ENCODE measurements at regions not wholly inside any gene's neighbourhood (a gene's known extent, or its start where the extent isn't known, plus 50 kb on each side); places are given as distances from the start of the nearest gene placed in this dataset.

DNA sequence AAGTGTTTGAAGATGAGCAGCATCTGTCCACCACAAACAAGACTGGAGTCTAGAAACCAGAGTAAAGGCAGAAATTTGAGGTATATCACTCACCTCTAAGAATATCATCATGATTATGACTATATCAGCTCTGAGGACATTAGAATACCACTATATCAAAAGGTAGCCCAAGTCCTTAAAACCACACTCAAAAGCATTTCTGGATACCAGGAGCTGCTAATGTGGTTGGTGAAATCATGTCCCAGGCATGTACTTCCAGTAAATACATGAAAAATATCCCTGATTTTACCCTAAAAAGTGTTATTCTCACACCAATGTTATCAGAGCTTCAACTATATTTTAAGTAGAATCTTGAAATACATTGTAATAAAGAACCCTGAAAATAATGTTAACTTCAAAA is 136.3 kb upstream of the SMAD1 start:
- DNase-seq = no peak

DNA sequence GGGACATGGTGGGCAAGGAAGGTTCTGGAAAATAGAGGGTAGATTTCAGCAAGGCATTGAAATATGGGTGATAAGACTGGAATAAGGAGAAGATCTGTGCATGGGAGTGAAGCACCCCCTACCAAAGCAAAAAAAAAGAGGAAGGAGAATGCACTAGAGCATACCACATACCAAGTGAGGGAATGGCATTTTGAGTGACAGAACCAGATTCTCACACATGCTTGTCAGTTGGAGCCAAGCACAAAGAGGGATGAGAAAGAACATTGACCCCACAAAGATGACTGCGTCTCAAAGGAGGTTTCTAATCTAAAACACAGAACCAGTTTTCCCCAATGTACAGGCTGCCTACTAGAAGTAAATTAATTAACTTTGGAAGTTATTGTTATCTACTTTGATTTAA is 140.3 kb upstream of the SMAD1 start:
- no peak for DNase-seq

DNA sequence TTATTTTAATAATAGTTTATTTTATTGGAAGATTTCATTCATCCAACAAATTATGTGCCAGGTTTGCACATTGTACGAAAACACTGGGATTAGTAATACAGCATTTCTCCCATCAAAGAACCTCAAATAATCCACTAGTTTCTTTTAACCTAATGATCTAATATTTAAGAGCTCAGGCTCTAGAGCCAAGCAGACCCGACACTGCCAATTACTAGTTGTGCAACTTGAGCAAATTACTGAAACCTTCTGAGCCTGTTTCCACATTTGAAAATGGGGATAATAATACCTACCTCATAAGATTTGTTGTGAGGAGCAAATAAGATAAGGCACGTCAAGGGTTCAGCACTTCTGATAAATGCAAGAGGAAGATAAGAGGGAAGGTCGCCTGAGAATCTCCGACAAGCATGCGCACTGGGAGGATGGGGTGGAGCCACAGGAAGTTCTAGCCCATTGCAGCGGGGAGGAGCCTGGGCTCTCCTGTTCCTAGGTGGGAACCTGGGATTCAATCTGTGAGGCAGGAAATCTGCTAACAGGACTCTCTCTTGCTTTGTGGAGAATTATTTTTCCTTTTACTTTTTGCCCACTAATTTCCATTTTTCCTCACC is 141.5 kb upstream of the SMAD1 start:
- DNase-seq = no peak

DNA sequence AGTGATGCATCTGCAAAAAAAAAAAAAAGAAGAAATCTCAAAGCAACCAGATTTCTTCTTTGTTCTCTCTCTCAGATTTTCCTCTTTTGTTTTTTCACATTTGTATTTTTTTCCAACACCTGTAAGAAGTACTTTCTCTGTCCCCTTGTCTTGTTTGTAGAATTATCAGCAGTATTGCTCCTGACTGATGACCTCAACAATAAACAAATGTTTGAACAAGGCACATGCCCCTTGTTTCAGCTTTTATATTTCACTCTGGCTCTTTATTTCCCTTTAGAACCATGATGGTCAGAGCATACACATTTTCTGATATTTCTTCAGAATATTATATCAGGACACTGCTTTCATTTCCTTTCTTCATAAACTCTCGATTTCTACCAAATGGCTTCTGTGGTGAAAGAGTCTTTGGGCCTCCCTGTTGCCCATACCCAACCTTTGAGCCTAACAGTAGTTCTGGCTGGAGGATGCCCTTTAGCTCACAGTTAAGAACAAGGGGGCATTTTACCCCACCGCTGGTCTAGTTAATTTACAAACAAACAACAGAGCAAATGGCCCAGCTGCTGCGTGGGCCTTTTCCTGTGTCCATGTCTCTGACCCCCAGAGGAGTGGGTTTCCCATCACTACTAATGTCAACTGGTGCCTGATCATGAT is 142.5 kb upstream of the SMAD1 start:
- DNase-seq = no peak

DNA sequence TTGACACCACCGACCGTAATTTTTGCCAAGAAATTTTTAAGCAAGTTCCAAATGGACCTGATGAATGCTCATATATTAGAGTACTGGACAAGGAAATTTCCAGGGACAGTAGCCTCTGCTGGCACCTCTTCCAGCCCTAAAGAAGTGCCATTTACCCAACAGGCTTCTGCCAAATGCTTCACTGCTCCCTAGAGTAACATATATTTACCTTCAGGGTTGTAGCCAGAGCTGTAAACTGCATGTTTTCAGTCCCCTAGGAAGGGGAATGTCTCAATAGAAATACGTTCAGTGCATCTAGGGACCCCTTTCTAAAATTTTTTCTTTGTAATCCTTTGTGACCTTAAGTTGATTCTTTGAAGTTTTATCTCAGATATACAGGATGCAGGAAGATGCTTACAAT is 143.1 kb upstream of the SMAD1 start:
- DNase-seq = no peak

DNA sequence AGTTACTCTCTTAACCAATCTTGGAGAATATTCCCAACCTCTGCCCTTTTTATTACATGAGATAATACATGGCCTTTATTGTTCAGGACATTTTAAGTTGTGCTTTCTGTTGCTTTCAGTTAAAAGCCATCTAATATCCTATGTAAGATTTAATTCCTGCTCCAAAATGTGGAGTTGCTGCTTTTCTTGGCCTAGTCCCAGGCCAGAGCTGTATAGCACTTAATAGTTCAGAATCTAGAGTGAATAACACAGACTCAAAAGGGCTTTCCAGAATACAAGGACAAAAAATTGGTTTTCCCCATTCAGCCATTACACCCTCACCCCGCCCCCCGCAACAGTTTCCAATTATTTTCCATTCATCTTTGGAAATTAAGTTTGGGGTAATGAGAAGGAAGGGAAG is 144.3 kb upstream of the SMAD1 start:
- DNase-seq = no peak

DNA sequence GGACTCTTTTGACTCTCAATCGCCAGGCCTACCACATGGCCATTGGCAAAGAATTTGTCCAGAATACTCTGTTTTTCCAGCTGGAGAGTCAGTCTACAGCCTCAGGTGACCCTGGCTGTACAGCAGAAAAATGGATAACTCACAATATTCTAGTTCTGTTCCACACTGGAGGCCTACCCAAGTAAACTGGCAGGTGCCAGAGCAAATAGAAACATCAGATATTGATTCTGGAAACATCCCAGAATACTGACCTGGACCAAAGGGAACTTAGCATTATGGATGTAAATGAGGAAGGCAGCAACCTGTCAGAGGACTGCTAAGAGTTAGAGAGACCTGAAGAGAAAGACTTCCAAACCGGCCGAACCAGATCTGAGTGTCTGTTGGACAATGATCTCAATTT is 147.9 kb upstream of the SMAD1 start:
- DNase-seq = no peak

DNA sequence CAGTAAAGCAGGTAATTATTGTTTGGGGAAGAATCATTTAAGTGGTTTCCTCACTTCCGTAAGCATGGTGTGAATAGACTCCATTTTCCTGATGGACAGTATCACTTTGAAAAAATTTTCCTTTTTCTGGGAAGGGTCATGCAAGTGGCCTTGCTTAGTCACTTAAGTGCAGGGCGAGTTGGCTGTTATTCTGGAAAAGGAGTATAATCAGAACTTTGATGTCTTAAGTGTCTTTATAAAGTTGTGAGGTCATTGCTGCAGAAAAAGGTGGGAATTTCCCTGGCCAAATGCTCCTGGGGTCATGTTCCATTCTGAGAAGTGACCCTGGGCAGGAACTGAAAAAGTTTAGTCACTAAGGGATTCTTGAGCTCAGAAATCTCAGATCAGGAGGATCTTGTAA is 146.1 kb upstream of the OTUD4 start:
- no peak for DNase-seq

DNA sequence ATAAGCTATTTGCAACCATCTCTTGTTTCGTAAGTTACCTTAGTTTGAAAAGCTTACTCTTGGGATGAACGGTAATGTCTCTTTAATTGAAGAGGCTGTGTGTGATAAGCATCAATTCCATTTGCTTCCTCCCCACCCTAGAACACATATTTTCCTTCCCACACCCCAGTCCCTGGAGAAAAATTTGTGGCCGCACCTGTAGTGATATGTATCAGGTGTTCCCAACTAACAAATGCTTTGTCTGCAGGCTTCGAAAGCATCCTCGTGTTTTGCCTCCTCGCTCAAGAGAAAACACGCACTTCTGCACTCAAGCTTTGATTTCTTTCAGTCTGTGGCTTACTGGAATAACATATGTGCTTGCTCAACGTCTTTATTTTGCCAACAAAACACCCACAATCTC is 143.8 kb upstream of the OTUD4 start:
- DNase-seq = no peak

DNA sequence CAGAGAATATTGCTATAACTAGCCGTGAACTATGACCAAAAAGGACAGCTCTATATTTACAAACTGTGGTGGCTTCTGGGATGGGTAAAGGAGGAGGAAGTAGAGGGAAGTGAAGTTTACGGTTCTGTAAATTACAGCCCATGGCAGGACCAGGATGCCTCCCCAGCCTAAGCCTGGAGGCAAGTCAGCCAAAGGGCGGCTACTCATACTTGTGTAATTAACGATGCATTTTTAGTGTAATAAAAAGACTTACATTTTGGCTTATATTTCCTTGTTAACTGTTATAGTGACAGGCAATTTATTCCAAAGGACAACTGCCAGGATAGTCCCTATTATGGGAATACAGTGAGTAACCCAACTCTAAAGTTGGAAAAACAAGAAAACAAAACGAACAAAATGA is 139.9 kb upstream of the OTUD4 start:
- no peak for DNase-seq

DNA sequence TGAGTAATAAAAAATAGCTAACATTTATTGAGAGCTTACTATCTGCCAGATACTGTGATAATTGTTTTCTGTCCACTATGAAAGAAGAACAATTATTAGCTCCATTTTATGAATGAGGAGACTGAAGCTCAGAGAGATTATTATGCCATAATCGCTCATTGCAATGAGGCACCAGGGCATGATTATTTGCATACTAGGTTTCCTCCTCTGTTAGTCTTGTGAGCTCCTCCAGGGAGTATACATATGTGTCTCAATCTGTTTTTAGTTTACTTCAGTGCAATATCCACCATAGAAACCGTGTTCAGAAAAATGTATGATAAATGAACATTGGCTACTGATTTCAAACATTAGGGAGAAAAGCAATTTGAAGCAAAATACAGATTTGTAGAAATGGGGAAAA is 139.4 kb upstream of the OTUD4 start:
- DNase-seq = no peak

DNA sequence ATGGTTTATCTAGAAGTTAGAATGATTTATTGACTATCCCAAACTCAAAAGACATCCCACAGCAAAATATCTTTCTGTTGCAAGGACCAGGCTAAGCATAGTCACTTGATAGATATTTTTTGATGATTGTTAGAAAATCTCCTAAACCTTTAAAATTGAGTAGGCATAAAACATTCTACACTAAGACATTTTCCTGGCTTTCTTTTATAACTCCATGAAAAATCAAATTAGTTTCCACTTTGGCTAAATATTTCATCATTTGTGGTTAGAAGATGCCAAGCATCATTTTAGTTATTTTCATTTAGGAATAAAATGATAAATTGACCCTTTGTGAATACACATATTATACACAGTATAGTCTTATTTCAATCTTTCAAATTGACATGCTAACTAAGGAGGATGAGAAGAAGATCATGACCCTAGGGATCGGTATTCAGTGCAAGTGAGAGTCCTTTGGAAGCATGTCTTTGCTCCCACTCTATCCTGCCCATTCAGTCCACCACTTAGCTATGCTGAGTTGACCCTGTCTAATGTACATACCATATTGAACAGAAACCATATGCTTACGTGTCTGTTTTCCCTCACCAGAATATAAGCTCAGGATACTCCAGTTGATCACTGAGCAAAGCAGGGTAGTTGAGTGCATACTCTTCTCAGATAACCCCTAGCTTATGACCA is 136.6 kb upstream of the OTUD4 start:
- DNase-seq = no peak

DNA sequence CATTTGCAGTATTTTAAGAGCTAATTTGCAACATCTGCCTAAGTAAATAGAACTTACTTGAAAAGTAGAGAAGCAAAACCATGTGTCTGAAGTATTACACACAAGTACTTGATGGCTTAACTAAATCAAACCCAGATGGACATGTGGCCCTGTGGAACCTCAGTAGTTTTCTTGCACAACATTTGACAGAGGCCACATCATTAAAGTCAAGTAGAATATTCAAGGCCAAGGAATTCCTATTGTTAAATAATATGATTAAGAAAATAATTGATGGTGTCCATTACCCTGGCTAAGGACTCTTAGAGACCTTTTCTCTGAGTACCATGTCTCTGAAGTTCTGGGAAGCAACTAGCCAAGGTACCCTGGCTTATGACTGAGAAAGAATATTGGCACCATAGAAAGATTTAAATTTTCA is 135.4 kb upstream of the OTUD4 start:
- DNase-seq = no peak

DNA sequence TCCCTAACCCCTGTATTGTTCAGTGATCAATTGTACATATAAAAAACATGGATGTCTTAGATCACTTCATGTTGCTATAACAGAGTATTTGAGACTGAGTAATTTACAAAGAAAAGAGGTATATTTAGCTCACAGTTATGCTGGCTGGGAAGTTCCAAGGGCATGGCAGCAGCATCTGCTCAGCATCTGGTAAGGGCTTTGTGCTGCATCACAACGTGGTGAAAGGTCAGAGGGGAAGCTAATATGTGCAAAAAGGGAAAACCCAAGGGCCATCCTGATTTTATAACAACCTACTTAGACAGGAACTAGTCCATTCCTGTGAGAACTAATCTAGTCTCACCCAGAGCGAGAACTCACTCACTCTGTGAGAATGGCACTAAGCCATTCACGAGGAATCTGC is 128.2 kb upstream of the OTUD4 start:
- DNase-seq = no peak

DNA sequence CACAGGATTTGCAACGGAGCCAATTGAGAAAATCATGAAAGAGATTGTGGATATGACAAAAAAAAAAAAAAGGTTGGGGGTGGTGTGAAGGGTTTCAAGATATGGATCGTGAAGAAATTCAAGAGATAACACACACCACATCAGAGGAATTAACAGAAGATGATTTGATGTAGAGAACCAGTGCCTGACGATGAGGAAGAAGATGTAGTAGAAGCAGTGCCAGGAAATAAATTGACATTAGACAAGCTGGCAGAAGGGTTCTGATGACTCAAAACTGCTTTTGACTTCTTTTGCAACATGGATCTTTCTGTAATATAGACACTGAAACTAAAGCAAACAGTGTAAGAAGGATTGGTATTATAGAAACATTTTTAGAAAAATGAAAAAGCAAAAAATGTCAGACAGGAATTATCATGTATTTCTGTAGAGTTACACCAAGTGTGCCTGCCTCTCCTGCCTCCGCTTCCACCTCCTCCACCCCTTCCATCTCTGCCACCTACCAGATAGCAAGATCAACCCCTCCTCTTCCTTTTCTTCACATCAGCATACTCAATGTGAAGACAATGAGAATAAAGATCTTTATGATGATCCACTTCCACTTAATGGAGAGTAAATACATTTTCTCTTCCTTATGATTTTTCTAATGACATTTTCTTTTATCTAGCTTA is 127.5 kb upstream of the OTUD4 start:
- DNase-seq = no peak

DNA sequence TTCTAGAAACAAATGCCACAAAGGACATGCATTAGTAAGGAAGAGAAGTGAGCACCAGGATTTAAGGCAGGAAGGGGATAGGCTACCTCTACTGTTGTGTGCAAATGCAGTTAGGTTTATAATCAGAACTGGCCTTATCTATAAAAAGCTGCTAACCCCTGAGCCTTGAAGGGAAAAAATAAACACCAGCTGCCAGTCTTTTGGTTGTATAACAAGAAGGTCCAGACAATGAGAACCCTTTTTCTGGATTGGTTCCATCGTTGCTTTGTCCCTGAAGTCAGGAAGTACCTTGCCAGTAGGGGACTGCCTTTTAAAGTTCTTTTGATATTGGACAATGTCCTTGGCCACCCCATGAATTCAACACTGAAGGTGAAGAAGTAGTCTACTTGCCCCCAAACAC is 126.7 kb upstream of the OTUD4 start:
- DNase-seq = no peak

DNA sequence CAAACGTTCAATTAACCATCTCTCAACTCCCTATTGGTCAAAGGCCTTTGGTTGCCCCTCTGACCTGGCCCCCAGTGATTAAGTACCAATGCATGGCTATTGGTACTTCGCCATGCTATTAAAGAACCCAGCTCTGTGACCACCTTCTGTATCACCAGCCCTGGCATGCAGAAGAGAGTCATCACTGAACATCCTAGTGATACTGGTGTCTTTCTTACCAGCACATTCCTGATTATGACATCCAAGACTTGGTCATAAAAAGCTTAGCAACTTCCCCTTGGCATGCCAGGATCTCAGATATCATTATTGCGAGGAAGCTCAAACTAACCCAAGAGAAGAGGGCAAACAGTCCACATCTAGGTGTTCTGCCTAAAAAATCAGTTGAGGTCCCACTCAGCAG is 122.3 kb upstream of the OTUD4 start:
- no peak for DNase-seq

DNA sequence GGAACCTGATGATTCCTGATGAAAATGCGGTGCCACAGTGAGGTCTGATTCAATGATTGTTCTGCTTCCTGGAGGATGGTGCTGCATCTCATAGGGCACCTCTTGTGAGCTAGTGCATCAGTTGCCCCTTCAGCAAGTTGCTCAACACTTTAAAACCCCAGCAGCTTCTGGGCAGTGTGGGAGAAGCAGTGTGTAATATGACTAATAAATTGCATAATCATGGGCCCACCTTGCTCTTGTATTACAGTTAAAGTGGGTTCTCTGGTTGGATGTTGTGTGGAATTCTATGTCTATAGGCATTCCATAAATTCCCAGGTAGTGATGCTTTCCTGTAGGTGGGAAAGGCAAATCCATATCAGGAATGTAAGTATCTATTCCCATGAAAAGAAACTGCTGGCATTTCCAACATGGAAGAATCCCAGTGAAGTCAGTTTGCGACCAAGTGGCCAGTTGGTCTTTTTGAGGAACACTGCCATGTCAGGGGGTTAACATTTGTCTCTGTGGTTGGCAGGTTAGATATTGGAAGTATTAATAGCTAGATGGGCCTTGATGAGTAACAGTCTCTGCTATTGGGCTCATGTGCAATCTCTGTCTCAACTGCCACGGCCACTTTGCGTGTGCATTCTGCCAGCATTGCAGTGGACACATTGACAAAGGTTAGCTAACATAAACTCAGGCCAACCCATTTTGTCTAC is 121.1 kb upstream of the OTUD4 start:
- DNase-seq = no peak

DNA sequence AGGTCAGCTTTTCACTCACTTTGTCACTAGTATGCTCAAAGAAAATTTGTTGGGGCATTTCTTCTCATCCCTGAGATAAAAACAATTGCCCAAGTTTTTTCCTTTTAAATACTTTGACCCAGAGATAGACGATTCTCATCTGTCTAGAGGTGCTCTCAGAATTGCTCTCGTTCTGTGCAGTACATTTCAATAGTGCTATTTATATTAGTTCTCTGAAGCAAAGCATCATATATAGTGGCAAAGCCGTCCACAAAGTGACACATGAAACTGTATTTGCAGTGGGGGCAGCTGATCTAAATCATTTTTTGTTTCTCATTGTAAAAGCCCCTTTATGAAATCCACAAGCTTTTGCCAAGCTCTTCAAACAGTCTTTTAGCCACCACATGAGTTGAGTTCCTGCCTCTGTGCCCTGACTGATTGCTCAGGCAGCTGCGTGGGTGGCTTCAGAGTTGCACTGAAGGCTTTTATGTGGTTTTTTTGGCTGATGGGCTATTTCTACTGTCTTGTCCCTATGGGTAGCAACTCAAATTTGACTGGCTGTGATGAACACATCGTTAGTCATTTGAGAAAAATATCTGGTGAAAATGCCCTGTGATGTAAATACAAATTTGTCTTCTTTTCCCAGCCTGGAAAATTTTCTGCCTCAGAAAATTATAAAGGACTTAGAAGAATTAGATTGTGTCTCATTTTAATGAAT is 119.1 kb upstream of the OTUD4 start:
- DNase-seq = peak; percentile 36

DNA sequence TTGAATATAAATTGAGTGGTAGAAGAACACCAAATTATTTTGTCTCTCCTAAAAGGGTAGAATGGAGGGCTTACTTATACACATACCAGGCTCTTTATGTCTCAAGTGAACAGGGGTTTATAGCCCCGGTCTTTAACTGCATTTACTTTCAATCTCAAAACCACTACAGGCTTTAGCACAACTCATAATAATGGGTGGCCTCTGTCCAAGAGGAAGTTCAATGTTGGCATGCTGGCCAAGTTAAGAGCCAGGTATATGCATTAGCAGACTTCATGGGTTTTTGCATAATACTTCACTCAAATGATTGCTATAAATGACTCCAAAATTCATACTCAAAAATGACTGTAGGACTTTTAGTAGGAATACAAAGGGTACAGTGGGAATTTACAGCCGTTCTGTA is 118.5 kb upstream of the OTUD4 start:
- DNase-seq = no peak

DNA sequence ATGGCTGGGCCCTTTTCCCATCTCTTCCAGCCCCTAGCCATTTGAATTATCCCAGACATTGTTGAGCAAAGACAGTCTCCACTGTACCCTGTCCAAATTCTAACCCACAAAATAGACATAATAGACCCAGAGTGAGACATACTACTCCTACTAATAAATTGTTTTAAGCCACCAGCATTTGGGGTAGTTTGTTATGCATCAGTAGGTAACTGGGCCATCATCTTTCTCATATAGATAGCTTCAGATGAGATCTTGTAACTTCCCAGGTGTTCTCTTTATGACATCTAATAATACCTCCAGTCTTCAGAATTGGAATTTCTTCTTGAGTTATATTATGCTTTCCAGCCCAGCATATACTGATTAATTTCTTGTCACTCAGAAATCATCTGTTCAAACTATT is 117.2 kb upstream of the OTUD4 start:
- no peak for DNase-seq

DNA sequence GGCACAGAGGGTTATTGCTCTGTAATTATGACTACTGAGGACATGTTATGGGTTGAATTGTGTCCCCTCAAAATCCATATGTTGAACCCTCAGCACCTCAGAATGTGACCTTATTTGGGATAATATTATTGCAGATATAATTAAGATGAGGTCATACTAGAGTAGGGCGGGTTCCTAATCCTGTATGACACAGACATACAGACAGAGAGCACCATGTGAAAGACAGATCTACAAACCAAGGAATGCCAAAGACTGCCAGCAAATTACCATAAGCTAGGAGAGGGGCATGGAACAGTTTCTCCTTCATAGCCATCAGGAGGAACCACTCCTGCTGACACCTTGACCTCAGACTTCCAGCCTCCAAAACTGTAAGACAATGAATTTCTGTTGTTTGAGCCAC is 115.2 kb upstream of the OTUD4 start:
- DNase-seq = no peak

DNA sequence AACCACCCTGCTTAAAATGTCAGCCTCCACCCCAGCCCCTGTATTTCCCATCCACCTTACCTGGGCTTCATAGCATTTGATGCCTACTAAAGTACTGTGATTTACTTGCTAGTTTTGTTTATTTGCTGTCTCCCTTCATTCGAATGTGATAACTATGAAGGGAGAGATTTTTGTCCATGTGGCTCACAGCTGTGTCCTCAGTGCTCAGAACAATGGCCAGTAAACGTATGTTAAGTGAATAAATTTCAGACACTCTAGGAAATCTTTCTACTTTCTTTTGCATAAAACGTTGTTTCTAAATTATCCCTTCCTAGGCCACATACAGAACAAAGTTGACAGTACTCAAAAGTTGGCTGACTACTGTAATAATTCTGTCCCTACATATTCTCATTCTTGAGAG is 114.7 kb upstream of the OTUD4 start:
- no peak for DNase-seq
